H1 (cell line): ENCODE measurements at regions not wholly inside any gene's neighbourhood (a gene's known extent, or its start where the extent isn't known, plus 50 kb on each side); places are given as distances from the start of the nearest gene placed in this dataset.

ENCODE experiments used
- CTCF ChIA-PET: fragments of 300-600 bp; sonication (Branson Sonifier 250); formaldehyde crosslinking; loops from one replicate; lab custom pipeline; 2021; ENCODE audit not compliant: partially characterized antibody; lab: Charles Lee
- POLR2A ChIA-PET: fragments of 300-600 bp; sonication (Branson Sonifier 250); formaldehyde crosslinking; loops from one replicate; lab custom pipeline; 2021; ENCODE audit warnings: inconsistent platforms; ENCODE audit not compliant: partially characterized antibody; lab: Charles Lee
- DNase-seq, 2 experiments: peaks; one replicate each; pipeline versions ENCODE4 v3.0.0 to v3.0.0-alpha.2; 2010 to 2022; ENCODE audit warnings: low spot score in 2 of 2, low read depth in 1 of 2, mixed read lengths in 1 of 2
- FAIRE-seq: peaks from 2 replicates; lab custom pipeline; 2011; peaks lifted over from hg19 to GRCh38; lab: Jason Lieb, UNC
- H2AFZ ChIP-seq: 2 replicates; pipeline ENCODE4 v1.8.1; 2012; ENCODE audit warnings: low read length, inconsistent platforms
- H2AK5ac ChIP-seq: 2 replicates; pipeline ENCODE4 v1.6.1; 2013; ENCODE audit warnings: low read depth, low read length
- H2BK120ac ChIP-seq: replicated peaks from 2 replicates; pipeline ENCODE3; 2013; ENCODE audit warnings: low read depth, low read length, inconsistent platforms
- H2BK12ac ChIP-seq: 2 replicates; pipeline ENCODE4 v1.6.1; 2013; ENCODE audit warnings: low read depth, low read length
- H2BK15ac ChIP-seq: 2 replicates; pipeline ENCODE4 v1.6.1; 2013; ENCODE audit warnings: low read length
- H2BK20ac ChIP-seq: 2 replicates; pipeline ENCODE4 v1.6.1; 2013; ENCODE audit warnings: low read length
- H2BK5ac ChIP-seq: 2 replicates; pipeline ENCODE4 v1.6.1; 2013; ENCODE audit warnings: low read depth, low read length
- H3K14ac ChIP-seq: 2 replicates; pipeline ENCODE4 v1.6.1; 2013; ENCODE audit warnings: inconsistent platforms; ENCODE audit not compliant: insufficient read length
- H3K18ac ChIP-seq: 2 replicates; pipeline ENCODE4 v1.6.1; 2013; ENCODE audit warnings: low read length; ENCODE audit errors: extremely low read depth
- H3K23ac ChIP-seq: 2 replicates; pipeline ENCODE4 v1.6.1; 2013; ENCODE audit warnings: inconsistent platforms; ENCODE audit not compliant: insufficient read length
- H3K23me2 ChIP-seq: 2 replicates; pipeline ENCODE4 v1.6.1; 2013; ENCODE audit warnings: low read depth, low read length
- H3K27ac ChIP-seq: 2 replicates; pipeline ENCODE4 v1.6.1; 2011; ENCODE audit warnings: low read depth, low read length, inconsistent platforms
- H3K27me3 ChIP-seq, 4 experiments: replicated peaks in 1 of 4; 1 replicate in 1 of 4; 2 replicates in 3 of 4; pipeline versions ENCODE4 v1.6.1 to v1.8.1; 2011 to 2013; ENCODE audit warnings: low read length in 3 of 4, mild to moderate bottlenecking in 3 of 4, inconsistent platforms in 2 of 4, mixed read lengths in 2 of 4, moderate library complexity in 1 of 4; ENCODE audit not compliant: control insufficient read depth in 3 of 4, insufficient read depth in 3 of 4; ENCODE audit errors: extremely low read depth in 1 of 4
- H3K36me3 ChIP-seq, 4 experiments: 2 replicates each; pipeline versions ENCODE4 v1.6.1 to v1.8.1; 2011 to 2013; ENCODE audit warnings: mild to moderate bottlenecking in 4 of 4, low read length in 3 of 4, moderate library complexity in 2 of 4, control low read depth in 1 of 4, inconsistent platforms in 1 of 4; ENCODE audit not compliant: insufficient read depth in 4 of 4, control insufficient read depth in 2 of 4
- H3K4ac ChIP-seq: replicated peaks from 2 replicates; pipeline ENCODE3; 2013; ENCODE audit warnings: low read length, low read depth, mixed read lengths, inconsistent platforms; ENCODE audit not compliant: insufficient read length
- H3K4me1 ChIP-seq, 4 experiments: replicated peaks in 1 of 4; 1 replicate in 1 of 4; 2 replicates in 3 of 4; pipeline versions ENCODE4 v1.6.1 to v1.8.1; 2011 to 2013; ENCODE audit warnings: low read length in 3 of 4, inconsistent platforms in 2 of 4, mixed read lengths in 1 of 4; ENCODE audit not compliant: insufficient read depth in 4 of 4, control insufficient read depth in 3 of 4
- H3K4me2 ChIP-seq, 2 experiments: 2 replicates each; pipeline versions ENCODE4 v1.6.1 to v1.8.1; 2011 to 2013; ENCODE audit warnings: low read depth in 2 of 2, low read length in 2 of 2, control low read depth in 1 of 2, inconsistent platforms in 1 of 2, mild to moderate bottlenecking in 1 of 2; ENCODE audit not compliant: insufficient read depth in 1 of 2
- H3K4me3 ChIP-seq, 4 experiments: fragments of 200-600, 300-600 bp in 1 of 4; sonication (generic), shearing (Covaris generic), sonication (Bioruptor Twin) in 1 of 4; 2 replicates each; pipeline versions ENCODE4 v1.5.1 to v1.8.1; 2011 to 2016; ENCODE audit warnings: low read length in 4 of 4, low read depth in 3 of 4, control low read depth in 2 of 4, inconsistent platforms in 2 of 4, mild to moderate bottlenecking in 2 of 4, mixed read lengths in 1 of 4, moderate library complexity in 1 of 4; ENCODE audit not compliant: insufficient read depth in 2 of 4; ENCODE audit errors: extremely low read depth in 1 of 4
- H3K56ac ChIP-seq: replicated peaks from 2 replicates; pipeline ENCODE3; 2013; ENCODE audit warnings: low read depth, mild to moderate bottlenecking, mixed read lengths, low read length, inconsistent platforms; ENCODE audit not compliant: insufficient read length
- H3K79me1 ChIP-seq: 2 replicates; pipeline ENCODE4 v1.6.1; 2013; ENCODE audit warnings: low read depth, low read length, control low read depth
- H3K79me2 ChIP-seq, 2 experiments: 2 replicates each; pipeline versions ENCODE4 v1.6.1 to v1.8.1; 2012 to 2013; ENCODE audit warnings: low read length in 2 of 2, mild to moderate bottlenecking in 2 of 2, inconsistent platforms in 1 of 2; ENCODE audit not compliant: insufficient read depth in 2 of 2, control insufficient read depth in 1 of 2
- H3K9ac ChIP-seq, 4 experiments: replicated peaks in 1 of 4; 1 replicate in 1 of 4; 2 replicates in 3 of 4; pipeline versions ENCODE4 v1.6.1 to v1.8.1; 2011 to 2013; ENCODE audit warnings: low read depth in 3 of 4, low read length in 3 of 4, control low read depth in 2 of 4, mild to moderate bottlenecking in 2 of 4, moderate library complexity in 2 of 4, inconsistent platforms in 1 of 4; ENCODE audit errors: extremely low read depth in 1 of 4
- H3K9me3 ChIP-seq, 2 experiments: 2 replicates each; pipeline versions ENCODE4 v1.6.1 to v1.8.1; 2012 to 2013; ENCODE audit warnings: mild to moderate bottlenecking in 2 of 2, moderate library complexity in 2 of 2, control low read depth in 1 of 2, inconsistent platforms in 1 of 2, low read depth in 1 of 2, low read length in 1 of 2, mixed read lengths in 1 of 2; ENCODE audit not compliant: insufficient read depth in 2 of 2
- H4K20me1 ChIP-seq, 2 experiments: replicated peaks in 1 of 2; 2 replicates each; pipeline versions ENCODE3 to v1.8.1; 2011 to 2013; ENCODE audit warnings: inconsistent platforms in 2 of 2, low read length in 2 of 2, mild to moderate bottlenecking in 1 of 2; ENCODE audit not compliant: insufficient read depth in 2 of 2, control insufficient read depth in 1 of 2
- H4K5ac ChIP-seq: 2 replicates; pipeline ENCODE4 v1.6.1; 2013; ENCODE audit warnings: low read length, low read depth, mixed read lengths, inconsistent platforms; ENCODE audit not compliant: insufficient read length
- H4K8ac ChIP-seq: 2 replicates; pipeline ENCODE4 v1.8.0; 2013; ENCODE audit warnings: mild to moderate bottlenecking, moderate library complexity, low read length, inconsistent platforms; ENCODE audit not compliant: insufficient read depth; ENCODE audit errors: extremely low read depth
- H4K91ac ChIP-seq: replicated peaks from 2 replicates; pipeline ENCODE3; 2013; ENCODE audit warnings: low read length, mixed read lengths, inconsistent platforms; ENCODE audit not compliant: insufficient read length
- ASH2L ChIP-seq: fragments of 200-600, 300-600 bp; sonication (generic); IDR thresholded peaks from one replicate; pipeline ENCODE4 v1.7.1; 2017; ENCODE audit warnings: low read length
- CEBPB ChIP-seq: IDR thresholded peaks from 2 replicates; pipeline ENCODE4 v1.6.1; 2012; ENCODE audit warnings: low read depth, low read length
- CHD1 ChIP-seq: IDR thresholded peaks from 2 replicates; pipeline ENCODE4 v1.6.1; 2012; ENCODE audit warnings: low read depth, low read length, improper control_type of control experiment
- EGR1 ChIP-seq: IDR thresholded peaks from 2 replicates; pipeline ENCODE4 v1.6.1; 2011; ENCODE audit warnings: low read depth, low read length, borderline replicate concordance
- FOSL1 ChIP-seq: IDR thresholded peaks from 2 replicates; pipeline ENCODE4 v1.6.1; 2011; ENCODE audit warnings: mild to moderate bottlenecking, low read depth, low read length, moderate library complexity; ENCODE audit not compliant: insufficient read depth
- KDM1A ChIP-seq: fragments of 200-600, 300-600 bp; sonication (generic); IDR thresholded peaks from 2 replicates; pipeline ENCODE4 v1.7.1; 2016; ENCODE audit warnings: mild to moderate bottlenecking, low read length, borderline replicate concordance
- POLR2A ChIP-seq, 2 experiments: IDR thresholded peaks; 1 replicate in 1 of 2; 2 replicates in 1 of 2; pipeline ENCODE4 v1.6.1; 2011; ENCODE audit warnings: low read depth in 2 of 2, low read length in 2 of 2, mild to moderate bottlenecking in 2 of 2; ENCODE audit errors: control extremely low read depth in 1 of 2
- RAD21 ChIP-seq, 2 experiments: IDR thresholded peaks in 1 of 2; conservative IDR thresholded peaks in 1 of 2; 2 replicates each; pipeline ENCODE4 v1.6.1; 2011; ENCODE audit warnings: low read depth in 2 of 2, low read length in 2 of 2, improper control_type of control experiment in 1 of 2, inconsistent platforms in 1 of 2, mild to moderate bottlenecking in 1 of 2, moderate library complexity in 1 of 2
- RNF2 ChIP-seq: fragments of 200-900, 300-1000 bp; sonication (generic); IDR thresholded peaks from 2 replicates; pipeline ENCODE4 v1.7.1; 2016; ENCODE audit warnings: borderline replicate concordance, low read depth, mild to moderate bottlenecking, antibody characterized with exemption, low read length; ENCODE audit not compliant: poor library complexity, severe bottlenecking; ENCODE audit errors: missing control alignments
- SUZ12 ChIP-seq: fragments of 200-600 bp; sonication (generic); IDR thresholded peaks from 2 replicates; pipeline ENCODE4 v1.6.1; 2012; ENCODE audit warnings: mild to moderate bottlenecking, inconsistent platforms, low read length, moderate library complexity, mixed read lengths
- YY1 ChIP-seq: IDR thresholded peaks from 2 replicates; pipeline ENCODE4 v1.6.1; 2011; ENCODE audit warnings: low read depth, mild to moderate bottlenecking, low read length
- WGBS, 2 experiments: shearing (Covaris generic) in 1 of 2; methylation state at CpG; one replicate each; pipeline versions ENCODE4 v1.1.6 to v1.1.7; 2013 to 2015; ENCODE audit warnings: low lambda C conversion rate in 2 of 2, mixed read lengths in 2 of 2, inconsistent platforms in 1 of 2, low coverage in 1 of 2, missing lambda C conversion rate in 1 of 2; ENCODE audit not compliant: insufficient replicate concordance in 2 of 2, insufficient coverage in 1 of 2, insufficient read length in 1 of 2; ENCODE audit errors: extremely low coverage in 1 of 2, missing lambda C conversion rate in 1 of 2; 5-methylcytosine and 5-hydroxymethylcytosine counted together
- TF ChIP-seq, protein P1 (sequence below), 3 experiments: IDR thresholded peaks; 1 replicate in 2 of 3; 2 replicates in 1 of 3; pipeline versions ENCODE4 v1.5.1 to v1.6.1; 2011; ENCODE audit warnings: low read length in 3 of 3, mild to moderate bottlenecking in 3 of 3, inconsistent platforms in 2 of 3, low read depth in 1 of 3, moderate library complexity in 1 of 3; ENCODE audit not compliant: insufficient read depth in 1 of 3; ENCODE audit errors: control extremely low read depth in 1 of 3

DNA sequence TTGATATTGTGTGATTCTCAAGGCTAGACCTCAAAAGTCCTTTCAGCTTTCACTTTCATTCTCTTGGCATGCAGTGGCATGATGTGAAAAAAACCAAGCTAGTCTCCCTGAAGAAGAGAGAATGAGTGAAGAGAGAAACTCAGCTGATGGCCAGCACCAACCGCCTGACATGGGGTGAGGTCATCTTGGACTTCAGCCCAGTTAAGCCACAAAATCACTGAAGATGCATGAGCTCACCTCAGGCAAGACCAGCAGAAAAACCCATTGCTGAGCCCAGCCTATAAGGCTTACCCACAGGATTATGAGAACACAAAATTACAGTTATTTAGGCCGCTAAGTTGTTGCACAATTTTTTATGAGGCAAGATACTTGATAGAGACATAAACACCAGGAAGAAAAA, 496.5 kb downstream of the TOX3 start:
- Histone ChIP-seq H3K14ac (no peak overlapping the region), H3K79me1 (no peaks in the 10 kb centered on the region), H3K27ac (no peak overlapping the region), H2BK20ac (no peak overlapping the region), H3K4ac (no peak overlapping the region), H3K56ac (no peak overlapping the region), H4K5ac (no peak overlapping the region), H3K9ac (no peak overlapping the region), H3K79me2 (no peaks in the 10 kb centered on the region), H2BK15ac (no peak overlapping the region), H2BK12ac (no peak overlapping the region), H3K4me2 (no peak overlapping the region), H4K8ac (no peak overlapping the region), H4K91ac (no peak overlapping the region), H2AK5ac (no peak overlapping the region), H3K36me3 (no peaks in the 10 kb centered on the region), H3K27me3 (no peaks in the 10 kb centered on the region), H3K23me2 (no peaks in the 10 kb centered on the region), H3K9me3 (no peaks in the 10 kb centered on the region), H2BK120ac (no peak overlapping the region), H3K4me3 (no peak overlapping the region), H4K20me1 (no peaks in the 10 kb centered on the region), H3K4me1 (no peaks in the 10 kb centered on the region), H3K18ac (no peak overlapping the region), H3K23ac (no peak overlapping the region), H2AFZ (no peak overlapping the region), H2BK5ac (no peak overlapping the region)
- FAIRE-seq (no peak), DNase-seq (no peak)
- 91% methylated on average over 2 of the region's 2 CpGs; no CpG with 5 or more reads in 1 of the 2 experiments for WGBS, 2 experiments
- POLR2A ChIA-PET: no interaction called here
- CTCF ChIA-PET: interaction anchor here (2.7 kb wide), 1 partner anchor 19 kb away, joined by 8 read pairs; no protein-coding TSS in a partner anchor
- TF ChIP-seq CEBPB: no peak
- TF ChIP-seq EGR1: no peak
- no peak for TF ChIP-seq SUZ12
- no peak for TF ChIP-seq RNF2
- no peak for TF ChIP-seq KDM1A
- TF ChIP-seq RAD21 (IDR thresholded peaks at IDR 0.05 in 1 of 2, conservative IDR thresholded peaks at IDR 0.05 in 1 of 2; ENCODE audit: low read depth in 2 of 2, low read length in 2 of 2): no peak
- TF ChIP-seq POLR2A (IDR thresholded peaks at IDR 0.05; ENCODE audit: control extremely low read depth in 1 of 2, low read depth in 2 of 2, low read length in 2 of 2): no peak
- TF ChIP-seq FOSL1: no peak
- no peak for TF ChIP-seq YY1
- TF ChIP-seq ASH2L: no peak
- TF ChIP-seq, protein P1, sequence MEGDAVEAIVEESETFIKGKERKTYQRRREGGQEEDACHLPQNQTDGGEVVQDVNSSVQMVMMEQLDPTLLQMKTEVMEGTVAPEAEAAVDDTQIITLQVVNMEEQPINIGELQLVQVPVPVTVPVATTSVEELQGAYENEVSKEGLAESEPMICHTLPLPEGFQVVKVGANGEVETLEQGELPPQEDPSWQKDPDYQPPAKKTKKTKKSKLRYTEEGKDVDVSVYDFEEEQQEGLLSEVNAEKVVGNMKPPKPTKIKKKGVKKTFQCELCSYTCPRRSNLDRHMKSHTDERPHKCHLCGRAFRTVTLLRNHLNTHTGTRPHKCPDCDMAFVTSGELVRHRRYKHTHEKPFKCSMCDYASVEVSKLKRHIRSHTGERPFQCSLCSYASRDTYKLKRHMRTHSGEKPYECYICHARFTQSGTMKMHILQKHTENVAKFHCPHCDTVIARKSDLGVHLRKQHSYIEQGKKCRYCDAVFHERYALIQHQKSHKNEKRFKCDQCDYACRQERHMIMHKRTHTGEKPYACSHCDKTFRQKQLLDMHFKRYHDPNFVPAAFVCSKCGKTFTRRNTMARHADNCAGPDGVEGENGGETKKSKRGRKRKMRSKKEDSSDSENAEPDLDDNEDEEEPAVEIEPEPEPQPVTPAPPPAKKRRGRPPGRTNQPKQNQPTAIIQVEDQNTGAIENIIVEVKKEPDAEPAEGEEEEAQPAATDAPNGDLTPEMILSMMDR (IDR thresholded peaks at IDR 0.05; ENCODE audit: control extremely low read depth in 1 of 3, insufficient read depth in 1 of 3, low read depth in 1 of 3, low read length in 3 of 3): no peak
- TF ChIP-seq CHD1: no peak
